Coronary artery (tissue), 2 donors: ENCODE measurements at regions not wholly inside any gene's neighbourhood (a gene's known extent, or its start where the extent isn't known, plus 50 kb on each side); places are given as distances from the start of the nearest gene placed in this dataset.

ENCODE experiments used
- DNase-seq: peaks from one replicate; pipeline ENCODE4 v3.0.0-alpha.2; 2017; ENCODE audit warnings: low spot score
- H3K27ac ChIP-seq, 2 donors: fragments of 200-600 bp; sonication (generic); one replicate each; pipeline ENCODE4 v1.5.1; 2016 to 2019
- H3K4me3 ChIP-seq: fragments of 200-600 bp; sonication (generic); 2 replicates; pipeline ENCODE4 v1.5.1; 2016; ENCODE audit warnings: mild to moderate bottlenecking, moderate library complexity
- TF ChIP-seq, protein P1 (sequence below): fragments of 200-600 bp; sonication (generic); IDR thresholded peaks from one replicate; pipeline ENCODE4 v1.5.1; 2019; ENCODE audit warnings: antibody characterized with exemption

DNA sequence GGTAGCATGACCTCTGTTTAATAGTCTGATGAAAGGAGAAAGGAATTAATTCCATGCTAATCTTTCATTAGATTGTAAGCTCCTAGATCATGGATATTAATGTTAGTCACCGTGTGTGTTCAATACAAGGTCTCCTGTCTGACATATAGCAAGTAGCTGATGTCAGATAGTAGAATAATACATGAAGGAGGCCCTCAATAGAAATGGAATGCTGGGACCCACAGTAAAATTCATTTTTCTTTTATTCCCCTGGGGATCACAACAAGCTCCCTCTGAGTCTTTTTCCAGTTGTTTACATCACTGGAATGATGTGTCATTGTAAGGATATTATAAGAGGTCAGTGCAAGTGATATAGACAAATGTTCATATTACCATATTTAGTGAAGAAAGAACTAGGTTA, 240.3 kb upstream of the TRPC7 start:
- no peak overlapping the region for H3K4me3 ChIP-seq
- H3K27ac ChIP-seq: no peak overlapping the region
- DNase-seq: no peak
- TF ChIP-seq, protein P1, sequence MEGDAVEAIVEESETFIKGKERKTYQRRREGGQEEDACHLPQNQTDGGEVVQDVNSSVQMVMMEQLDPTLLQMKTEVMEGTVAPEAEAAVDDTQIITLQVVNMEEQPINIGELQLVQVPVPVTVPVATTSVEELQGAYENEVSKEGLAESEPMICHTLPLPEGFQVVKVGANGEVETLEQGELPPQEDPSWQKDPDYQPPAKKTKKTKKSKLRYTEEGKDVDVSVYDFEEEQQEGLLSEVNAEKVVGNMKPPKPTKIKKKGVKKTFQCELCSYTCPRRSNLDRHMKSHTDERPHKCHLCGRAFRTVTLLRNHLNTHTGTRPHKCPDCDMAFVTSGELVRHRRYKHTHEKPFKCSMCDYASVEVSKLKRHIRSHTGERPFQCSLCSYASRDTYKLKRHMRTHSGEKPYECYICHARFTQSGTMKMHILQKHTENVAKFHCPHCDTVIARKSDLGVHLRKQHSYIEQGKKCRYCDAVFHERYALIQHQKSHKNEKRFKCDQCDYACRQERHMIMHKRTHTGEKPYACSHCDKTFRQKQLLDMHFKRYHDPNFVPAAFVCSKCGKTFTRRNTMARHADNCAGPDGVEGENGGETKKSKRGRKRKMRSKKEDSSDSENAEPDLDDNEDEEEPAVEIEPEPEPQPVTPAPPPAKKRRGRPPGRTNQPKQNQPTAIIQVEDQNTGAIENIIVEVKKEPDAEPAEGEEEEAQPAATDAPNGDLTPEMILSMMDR: no peak

DNA sequence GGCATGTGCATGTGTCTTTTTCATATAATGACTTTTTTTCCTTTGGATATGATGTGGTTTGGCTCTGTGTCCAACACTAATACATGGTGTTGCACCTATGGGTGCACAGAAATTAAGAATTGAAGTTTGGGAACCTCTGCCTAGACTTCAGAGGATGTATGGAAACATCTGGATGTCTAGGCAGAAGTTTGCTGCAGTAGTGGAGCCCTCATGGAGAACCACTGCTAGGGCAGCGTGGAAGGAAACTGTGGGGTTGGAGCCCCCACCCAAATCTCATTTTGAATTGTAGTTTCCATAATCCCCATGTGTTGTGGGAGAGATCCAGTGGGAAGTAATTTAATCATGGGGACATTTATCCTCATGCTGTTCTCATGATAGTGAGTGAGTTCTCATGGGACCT, 235.0 kb upstream of the TRPC7 start:
- TF ChIP-seq, protein P1: no peak
- no peak overlapping the region for H3K27ac ChIP-seq

DNA sequence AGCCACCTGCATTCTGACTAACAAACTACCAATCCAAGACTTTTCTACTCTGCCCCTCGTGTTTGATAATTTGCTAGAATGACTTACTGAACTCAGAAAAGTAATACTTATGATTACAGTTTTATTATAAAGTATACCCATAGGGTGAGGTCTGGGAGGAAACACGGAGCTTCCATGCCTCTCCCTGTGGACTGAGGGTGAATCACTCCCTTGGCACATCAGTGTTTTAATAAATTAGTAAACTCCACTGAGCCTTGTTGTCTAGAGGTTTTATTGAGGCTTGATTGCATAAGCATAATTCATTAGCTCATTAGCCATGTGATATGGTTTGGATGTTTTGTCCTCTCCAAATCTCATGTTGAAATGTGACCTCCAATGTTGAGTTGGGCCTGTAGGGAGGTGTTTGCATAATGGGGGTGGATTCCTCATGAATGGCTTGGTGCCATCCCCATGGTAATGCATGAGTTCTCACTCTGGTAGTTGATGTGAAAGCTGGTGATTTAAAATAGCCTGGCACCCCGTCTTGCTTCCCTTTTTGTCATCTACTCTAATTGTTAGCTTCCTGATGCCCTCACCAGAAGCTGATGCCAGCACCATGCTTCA, 233.6 kb upstream of the TRPC7 start:
- no peak overlapping the region for H3K4me3 ChIP-seq
- no peak for DNase-seq
- no peak overlapping the region for H3K27ac ChIP-seq
- TF ChIP-seq, protein P1: no peak

More for the DNA sequence above, 235.0 kb upstream of the TRPC7 start:
- no peak for DNase-seq
- no peak overlapping the region for H3K4me3 ChIP-seq

- TF ChIP-seq, protein P1: no peak
- Histone ChIP-seq H3K4me3 (no peak overlapping the region), H3K27ac (no peak overlapping the region)
- DNase-seq: no peak
Measured at GRCh38 chr5:136594416-136594815, 229.1 kb upstream of the TRPC7 start.

GRCh38 chr5:136590581-136590980, 225.2 kb upstream of the TRPC7 start:
- no peak for DNase-seq
- TF ChIP-seq, protein P1: no peak
- Histone ChIP-seq H3K27ac (no peak overlapping the region), H3K4me3 (no peak overlapping the region)

- Histone ChIP-seq H3K4me3 (no peak overlapping the region), H3K27ac (no peak overlapping the region)
- TF ChIP-seq, protein P1: no peak
- no peak for DNase-seq
Measured at GRCh38 chr5:136586196-136586595, 220.9 kb upstream of the TRPC7 start.

GRCh38 chr5:136584474-136584873, 219.1 kb upstream of the TRPC7 start:
- Histone ChIP-seq H3K27ac (no peak overlapping the region), H3K4me3 (no peak overlapping the region)
- TF ChIP-seq, protein P1: no peak
- no peak for DNase-seq
